SK-N-SH treated with all-trans-retinoic acid at 6 μM for 48 hours (cell line): ENCODE measurements at regions not wholly inside any gene's neighbourhood (a gene's known extent, or its start where the extent isn't known, plus 50 kb on each side); places are given as distances from the start of the nearest gene placed in this dataset.

Source experiments
- ATAC-seq: fragments of 200-7000 bp; cut with Tn5 transposase; 3 replicates; pipeline ENCODE4 v1.9.1; 2020; ENCODE audit warnings: mild to moderate bottlenecking, moderate library complexity
- ARNTL ChIP-seq: fragments of 450-650 bp; formaldehyde crosslinking; IDR thresholded peaks from 2 replicates; pipeline ENCODE4 v1.5.0; 2020; ENCODE audit warnings: low read depth, mild to moderate bottlenecking, moderate library complexity, borderline replicate concordance
- BACH2 ChIP-seq: fragments of 250-450 bp; sonication (Bioruptor Pico); IDR thresholded peaks from 2 replicates; pipeline ENCODE4 v1.9.0; 2021; ENCODE audit warnings: mild to moderate bottlenecking, borderline replicate concordance
- CSDC2 ChIP-seq: fragments of 250-450 bp; sonication (Bioruptor Pico); IDR thresholded peaks from 2 replicates; pipeline ENCODE4 v1.5.0; 2020; ENCODE audit warnings: mild to moderate bottlenecking, moderate library complexity
- ESRRG ChIP-seq: fragments of 250-450 bp; sonication (Bioruptor Pico); IDR thresholded peaks from 2 replicates; pipeline ENCODE4 v1.6.1; 2021; ENCODE audit warnings: mild to moderate bottlenecking
- GLIS3 ChIP-seq: fragments of 250-450 bp; sonication (Bioruptor Pico); IDR thresholded peaks from 2 replicates; pipeline ENCODE4 v1.5.0; 2020; ENCODE audit warnings: mild to moderate bottlenecking, moderate library complexity
- ISL1 ChIP-seq: fragments of 250-450 bp; sonication (Bioruptor Pico); IDR thresholded peaks from 2 replicates; pipeline ENCODE4 v2.1.2; 2022; ENCODE audit warnings: mild to moderate bottlenecking, moderate library complexity
- OSR1 ChIP-seq: fragments of 250-450 bp; sonication (Bioruptor Pico); IDR thresholded peaks from 2 replicates; pipeline ENCODE4 v1.8.0; 2022; ENCODE audit warnings: moderate library complexity, mild to moderate bottlenecking, inconsistent platforms
- RARB ChIP-seq: fragments of 250-450 bp; sonication (Bioruptor Pico); IDR thresholded peaks from 2 replicates; pipeline ENCODE4 v1.8.0; 2021; ENCODE audit warnings: mild to moderate bottlenecking, moderate library complexity
- SNAI2 ChIP-seq: fragments of 250-450 bp; sonication (Bioruptor Pico); IDR thresholded peaks from 2 replicates; pipeline ENCODE4 v1.5.0; 2020; ENCODE audit warnings: mild to moderate bottlenecking, moderate library complexity
- TCF4 ChIP-seq: fragments of 250-450 bp; sonication (Bioruptor Pico); IDR thresholded peaks from 2 replicates; pipeline ENCODE4 v1.8.0; 2021; ENCODE audit warnings: mild to moderate bottlenecking, moderate library complexity, borderline replicate concordance
- TOX ChIP-seq: fragments of 250-450 bp; sonication (Bioruptor Pico); IDR thresholded peaks from 2 replicates; pipeline ENCODE4 v1.8.0; 2021; ENCODE audit warnings: mild to moderate bottlenecking, moderate library complexity, borderline replicate concordance
- ZC3H10 ChIP-seq: fragments of 250-450 bp; sonication (Bioruptor Pico); IDR thresholded peaks from 2 replicates; pipeline ENCODE4 v1.5.1; 2021; ENCODE audit warnings: mild to moderate bottlenecking, moderate library complexity
- ZFP3 ChIP-seq: fragments of 250-450 bp; sonication (Bioruptor Pico); IDR thresholded peaks from 2 replicates; pipeline ENCODE4 v1.5.0; 2020; ENCODE audit warnings: mild to moderate bottlenecking, moderate library complexity
- ZFP30 ChIP-seq: fragments of 450-650 bp; formaldehyde crosslinking; IDR thresholded peaks from 2 replicates; pipeline ENCODE4 v1.5.0; 2022; ENCODE audit warnings: mild to moderate bottlenecking, moderate library complexity
- ZNF565 ChIP-seq: fragments of 450-650 bp; formaldehyde crosslinking; conservative IDR thresholded peaks from 2 replicates; pipeline ENCODE4 v1.5.0; 2020; ENCODE audit warnings: low read depth, mild to moderate bottlenecking, moderate library complexity
- ZNF70 ChIP-seq: fragments of 450-650 bp; formaldehyde crosslinking; IDR thresholded peaks from 2 replicates; pipeline ENCODE4 v1.5.0; 2020; ENCODE audit warnings: mild to moderate bottlenecking, moderate library complexity
- TF ChIP-seq, protein P1 (sequence below): fragments of 250-450 bp; sonication (Bioruptor Pico); IDR thresholded peaks from 2 replicates; pipeline ENCODE4 v1.5.1; 2021; ENCODE audit warnings: mild to moderate bottlenecking, moderate library complexity
- TF ChIP-seq, protein P2 (sequence below): fragments of 250-450 bp; sonication (Bioruptor Pico); IDR thresholded peaks from 2 replicates; pipeline ENCODE4 v1.8.0; 2020; ENCODE audit warnings: mild to moderate bottlenecking, moderate library complexity, borderline replicate concordance
- TF ChIP-seq, protein P3 (sequence below): fragments of 250-450 bp; sonication (Bioruptor Pico); IDR thresholded peaks from 2 replicates; pipeline ENCODE4 v1.5.1; 2020; ENCODE audit warnings: low read depth, mild to moderate bottlenecking, moderate library complexity
- TF ChIP-seq, protein P4 (sequence below): fragments of 250-450 bp; sonication (Bioruptor Pico); IDR thresholded peaks from 2 replicates; pipeline ENCODE4 v1.5.0; 2020; ENCODE audit warnings: mild to moderate bottlenecking, moderate library complexity

DNA sequence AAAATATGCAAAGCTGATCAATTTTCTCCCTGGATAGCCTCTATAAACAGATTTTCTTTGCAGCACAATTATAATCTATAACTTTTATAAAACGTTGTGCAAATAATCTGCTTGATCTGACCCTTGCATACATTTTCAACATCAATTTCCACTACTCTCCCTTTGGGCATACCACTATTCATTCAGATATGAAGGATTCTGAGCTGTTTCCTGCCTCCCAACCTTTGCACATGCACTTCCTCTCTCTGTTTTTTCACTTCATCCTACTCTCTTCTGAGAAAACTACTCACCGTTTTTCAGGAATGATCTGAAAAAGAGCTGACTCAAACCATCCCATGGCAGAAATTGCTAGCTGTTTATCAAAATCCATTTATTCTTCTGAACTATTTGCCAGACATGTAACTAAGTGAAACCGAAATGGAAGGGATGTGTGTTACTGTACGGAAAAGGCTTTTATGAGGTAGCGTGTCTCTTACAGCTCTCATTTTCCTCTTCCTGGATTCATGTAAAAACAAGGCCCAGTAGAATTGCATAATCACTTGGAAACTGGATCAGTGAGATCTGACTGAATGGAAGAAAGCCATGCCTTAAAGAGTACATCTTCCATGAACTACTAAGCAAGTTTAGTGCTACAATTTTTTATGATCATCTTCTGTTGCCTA is 1447.3 kb upstream of the MIR17HG start:
- ATAC-seq, result no peak

DNA sequence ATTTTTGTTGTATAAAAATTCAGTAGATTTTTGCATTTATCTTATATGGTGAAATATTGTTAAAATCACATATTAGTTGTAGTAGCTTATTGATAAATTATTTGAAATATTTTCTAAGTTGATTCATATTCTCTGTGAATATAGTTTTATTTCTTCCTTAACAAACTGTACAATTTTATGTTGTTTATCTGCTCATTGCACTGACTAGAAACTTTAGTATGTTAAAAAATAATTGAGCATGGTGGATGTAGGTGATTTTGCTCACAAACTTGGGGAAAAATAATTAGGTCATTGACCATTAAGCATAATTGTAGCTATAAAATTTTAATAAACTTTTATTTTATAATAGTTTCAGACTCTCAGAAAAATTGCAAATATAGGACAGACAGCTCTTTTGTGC is 1445.3 kb upstream of the MIR17HG start:
- TF ChIP-seq TOX (no peak), SNAI2 (CRISPR knock-in tag) (no peak), TCF4 (CRISPR knock-in tag) (no peak), RARB (no peak), ZFP3 (CRISPR knock-in tag) (no peak)
- TF ChIP-seq, protein P1, sequence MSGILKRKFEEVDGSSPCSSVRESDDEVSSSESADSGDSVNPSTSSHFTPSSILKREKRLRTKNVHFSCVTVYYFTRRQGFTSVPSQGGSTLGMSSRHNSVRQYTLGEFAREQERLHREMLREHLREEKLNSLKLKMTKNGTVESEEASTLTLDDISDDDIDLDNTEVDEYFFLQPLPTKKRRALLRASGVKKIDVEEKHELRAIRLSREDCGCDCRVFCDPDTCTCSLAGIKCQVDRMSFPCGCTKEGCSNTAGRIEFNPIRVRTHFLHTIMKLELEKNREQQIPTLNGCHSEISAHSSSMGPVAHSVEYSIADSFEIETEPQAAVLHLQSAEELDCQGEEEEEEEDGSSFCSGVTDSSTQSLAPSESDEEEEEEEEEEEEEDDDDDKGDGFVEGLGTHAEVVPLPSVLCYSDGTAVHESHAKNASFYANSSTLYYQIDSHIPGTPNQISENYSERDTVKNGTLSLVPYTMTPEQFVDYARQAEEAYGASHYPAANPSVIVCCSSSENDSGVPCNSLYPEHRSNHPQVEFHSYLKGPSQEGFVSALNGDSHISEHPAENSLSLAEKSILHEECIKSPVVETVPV (CRISPR knock-in tag), result no peak
- TF ChIP-seq, protein P2, sequence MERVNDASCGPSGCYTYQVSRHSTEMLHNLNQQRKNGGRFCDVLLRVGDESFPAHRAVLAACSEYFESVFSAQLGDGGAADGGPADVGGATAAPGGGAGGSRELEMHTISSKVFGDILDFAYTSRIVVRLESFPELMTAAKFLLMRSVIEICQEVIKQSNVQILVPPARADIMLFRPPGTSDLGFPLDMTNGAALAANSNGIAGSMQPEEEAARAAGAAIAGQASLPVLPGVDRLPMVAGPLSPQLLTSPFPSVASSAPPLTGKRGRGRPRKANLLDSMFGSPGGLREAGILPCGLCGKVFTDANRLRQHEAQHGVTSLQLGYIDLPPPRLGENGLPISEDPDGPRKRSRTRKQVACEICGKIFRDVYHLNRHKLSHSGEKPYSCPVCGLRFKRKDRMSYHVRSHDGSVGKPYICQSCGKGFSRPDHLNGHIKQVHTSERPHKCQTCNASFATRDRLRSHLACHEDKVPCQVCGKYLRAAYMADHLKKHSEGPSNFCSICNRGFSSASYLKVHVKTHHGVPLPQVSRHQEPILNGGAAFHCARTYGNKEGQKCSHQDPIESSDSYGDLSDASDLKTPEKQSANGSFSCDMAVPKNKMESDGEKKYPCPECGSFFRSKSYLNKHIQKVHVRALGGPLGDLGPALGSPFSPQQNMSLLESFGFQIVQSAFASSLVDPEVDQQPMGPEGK (CRISPR knock-in tag), result no peak
- TF ChIP-seq, protein P3, sequence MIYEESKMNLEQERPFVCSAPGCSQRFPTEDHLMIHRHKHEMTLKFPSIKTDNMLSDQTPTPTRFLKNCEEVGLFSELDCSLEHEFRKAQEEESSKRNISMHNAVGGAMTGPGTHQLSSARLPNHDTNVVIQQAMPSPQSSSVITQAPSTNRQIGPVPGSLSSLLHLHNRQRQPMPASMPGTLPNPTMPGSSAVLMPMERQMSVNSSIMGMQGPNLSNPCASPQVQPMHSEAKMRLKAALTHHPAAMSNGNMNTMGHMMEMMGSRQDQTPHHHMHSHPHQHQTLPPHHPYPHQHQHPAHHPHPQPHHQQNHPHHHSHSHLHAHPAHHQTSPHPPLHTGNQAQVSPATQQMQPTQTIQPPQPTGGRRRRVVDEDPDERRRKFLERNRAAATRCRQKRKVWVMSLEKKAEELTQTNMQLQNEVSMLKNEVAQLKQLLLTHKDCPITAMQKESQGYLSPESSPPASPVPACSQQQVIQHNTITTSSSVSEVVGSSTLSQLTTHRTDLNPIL (CRISPR knock-in tag), result no peak
- ATAC-seq, result no peak

More for the DNA sequence above, 1447.3 kb upstream of the MIR17HG start:
- TF ChIP-seq ARNTL, result no peak
- TF ChIP-seq ESRRG (CRISPR knock-in tag), result no peak
- TF ChIP-seq ZNF565, result no peak
- TF ChIP-seq GLIS3 (CRISPR knock-in tag), result no peak
- no peak for TF ChIP-seq ISL1 (CRISPR knock-in tag)
- no peak for TF ChIP-seq ZC3H10 (CRISPR knock-in tag)
- TF ChIP-seq BACH2, result no peak
- TF ChIP-seq ZFP30 (CRISPR knock-in tag), result no peak
- no peak for TF ChIP-seq CSDC2 (CRISPR knock-in tag)
- TF ChIP-seq, protein P3 (CRISPR knock-in tag), result no peak
- TF ChIP-seq, protein P1 (CRISPR knock-in tag), result no peak
- TF ChIP-seq, protein P4, sequence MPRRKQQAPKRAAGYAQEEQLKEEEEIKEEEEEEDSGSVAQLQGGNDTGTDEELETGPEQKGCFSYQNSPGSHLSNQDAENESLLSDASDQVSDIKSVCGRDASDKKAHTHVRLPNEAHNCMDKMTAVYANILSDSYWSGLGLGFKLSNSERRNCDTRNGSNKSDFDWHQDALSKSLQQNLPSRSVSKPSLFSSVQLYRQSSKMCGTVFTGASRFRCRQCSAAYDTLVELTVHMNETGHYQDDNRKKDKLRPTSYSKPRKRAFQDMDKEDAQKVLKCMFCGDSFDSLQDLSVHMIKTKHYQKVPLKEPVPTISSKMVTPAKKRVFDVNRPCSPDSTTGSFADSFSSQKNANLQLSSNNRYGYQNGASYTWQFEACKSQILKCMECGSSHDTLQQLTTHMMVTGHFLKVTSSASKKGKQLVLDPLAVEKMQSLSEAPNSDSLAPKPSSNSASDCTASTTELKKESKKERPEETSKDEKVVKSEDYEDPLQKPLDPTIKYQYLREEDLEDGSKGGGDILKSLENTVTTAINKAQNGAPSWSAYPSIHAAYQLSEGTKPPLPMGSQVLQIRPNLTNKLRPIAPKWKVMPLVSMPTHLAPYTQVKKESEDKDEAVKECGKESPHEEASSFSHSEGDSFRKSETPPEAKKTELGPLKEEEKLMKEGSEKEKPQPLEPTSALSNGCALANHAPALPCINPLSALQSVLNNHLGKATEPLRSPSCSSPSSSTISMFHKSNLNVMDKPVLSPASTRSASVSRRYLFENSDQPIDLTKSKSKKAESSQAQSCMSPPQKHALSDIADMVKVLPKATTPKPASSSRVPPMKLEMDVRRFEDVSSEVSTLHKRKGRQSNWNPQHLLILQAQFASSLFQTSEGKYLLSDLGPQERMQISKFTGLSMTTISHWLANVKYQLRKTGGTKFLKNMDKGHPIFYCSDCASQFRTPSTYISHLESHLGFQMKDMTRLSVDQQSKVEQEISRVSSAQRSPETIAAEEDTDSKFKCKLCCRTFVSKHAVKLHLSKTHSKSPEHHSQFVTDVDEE (CRISPR knock-in tag), result no peak
- no peak for TF ChIP-seq SNAI2 (CRISPR knock-in tag)
- no peak for TF ChIP-seq TCF4 (CRISPR knock-in tag)
- no peak for TF ChIP-seq ZNF70 (CRISPR knock-in tag)
- TF ChIP-seq, protein P2 (CRISPR knock-in tag), result no peak
- no peak for TF ChIP-seq OSR1
- no peak for TF ChIP-seq TOX
- TF ChIP-seq, all 23 proteins: peak for 0
